Jurkat, Clone E6-1 (cell line): ENCODE measurements at regions not wholly inside any gene's neighbourhood (a gene's known extent, or its start where the extent isn't known, plus 50 kb on each side); places are given as distances from the start of the nearest gene placed in this dataset.
"Not testable (repeated sequence)": the region's sequence is repeated elsewhere in the genome, so short reads cannot be mapped to it uniquely, and the experiment has no call there.

Experiments used
- DNase-seq: peaks from one replicate; pipeline ENCODE4 v3.0.0-alpha.2; 2011; ENCODE audit warnings: low read depth, low spot score
- H3K4me3 ChIP-seq: 2 replicates; pipeline ENCODE4 v1.5.1; 2011; ENCODE audit warnings: mild to moderate bottlenecking, low read length, control low read depth, moderate library complexity

DNA sequence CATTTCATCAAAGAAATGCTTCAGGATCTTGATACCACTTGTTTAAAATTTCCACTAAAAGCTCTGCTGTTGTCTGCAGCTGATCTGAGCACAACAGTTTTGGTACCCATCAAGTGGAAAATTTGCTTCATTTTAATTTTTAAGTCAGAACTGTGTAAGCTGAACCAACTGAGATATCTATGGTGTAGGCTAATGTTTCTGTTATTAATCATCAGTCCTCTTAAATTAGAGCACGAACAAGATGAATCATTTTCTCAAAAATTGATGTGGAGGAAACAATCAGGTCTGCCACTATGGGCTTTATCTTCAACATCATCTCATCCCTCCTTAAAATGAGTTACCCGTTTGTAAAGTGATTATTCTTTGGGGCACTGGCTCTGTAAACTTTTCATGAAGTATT lies 221.5 kb upstream of the NBEA start:
- H3K4me3 ChIP-seq, result no peak overlapping the region
- no peak for DNase-seq

DNA sequence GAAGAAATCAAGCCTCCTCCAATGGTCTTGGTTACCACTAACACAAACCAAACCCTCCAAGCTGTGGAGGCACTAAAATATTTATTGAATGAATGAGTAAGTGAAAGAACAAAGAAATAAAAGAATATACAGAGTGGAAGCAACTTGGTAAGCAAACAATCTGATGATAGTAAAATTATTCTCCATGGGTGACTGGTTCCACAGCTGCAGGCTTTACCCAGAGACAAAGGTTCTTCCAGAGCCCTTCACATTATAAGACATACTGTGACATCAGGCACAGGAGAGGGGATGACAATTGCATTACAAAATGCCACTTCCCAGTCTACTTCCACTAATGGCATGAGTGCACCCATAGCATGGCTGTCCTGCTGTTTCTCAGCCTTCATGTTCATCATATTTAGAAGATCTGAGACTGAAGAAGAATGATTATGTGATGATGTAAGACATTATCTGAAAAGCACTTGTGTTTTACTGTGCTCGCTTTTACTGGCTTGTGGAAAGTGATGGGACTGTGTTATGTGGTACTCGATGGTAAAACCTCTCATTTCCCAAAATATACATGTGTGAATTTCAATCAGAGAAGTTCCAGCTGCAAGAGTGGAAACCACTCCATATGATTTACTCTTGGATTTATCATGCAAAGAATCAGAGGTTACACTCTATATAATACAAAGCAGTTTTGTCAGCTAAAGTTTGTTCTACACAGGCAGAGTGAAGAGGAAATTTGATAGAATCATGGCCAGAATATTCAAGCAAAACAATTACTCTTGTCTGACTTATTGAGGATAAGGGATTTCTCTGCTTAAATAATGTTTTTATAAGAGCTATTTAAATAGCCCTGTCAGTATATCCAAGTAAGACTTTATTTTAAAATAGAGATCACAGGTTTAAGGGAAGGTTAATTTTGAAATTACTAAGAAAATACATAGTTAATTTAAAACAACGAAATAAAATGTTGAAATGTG lies 220.2 kb upstream of the NBEA start:
- no peak for DNase-seq
- H3K4me3 ChIP-seq, result no peak overlapping the region

DNA sequence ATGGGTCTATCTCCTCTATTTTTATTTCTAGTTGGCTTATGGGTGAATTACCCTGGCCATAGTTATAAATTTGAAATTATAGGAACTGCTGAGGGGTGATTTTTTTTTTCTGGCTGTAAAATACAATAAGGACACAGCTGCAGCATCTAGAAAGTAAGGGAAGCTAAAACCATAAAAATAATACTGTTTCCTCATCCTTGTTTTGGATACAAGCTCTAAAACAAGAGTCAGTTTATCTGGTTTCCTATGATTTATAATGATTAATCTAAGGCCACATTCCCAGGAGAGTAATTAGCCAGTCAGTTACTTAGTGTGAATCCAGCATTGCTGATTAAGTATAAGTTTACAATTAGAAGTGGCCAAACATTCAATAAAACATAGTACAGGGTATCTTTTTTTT lies 219.1 kb upstream of the NBEA start:
- no peak for DNase-seq
- H3K4me3 ChIP-seq, result no peak overlapping the region

DNA sequence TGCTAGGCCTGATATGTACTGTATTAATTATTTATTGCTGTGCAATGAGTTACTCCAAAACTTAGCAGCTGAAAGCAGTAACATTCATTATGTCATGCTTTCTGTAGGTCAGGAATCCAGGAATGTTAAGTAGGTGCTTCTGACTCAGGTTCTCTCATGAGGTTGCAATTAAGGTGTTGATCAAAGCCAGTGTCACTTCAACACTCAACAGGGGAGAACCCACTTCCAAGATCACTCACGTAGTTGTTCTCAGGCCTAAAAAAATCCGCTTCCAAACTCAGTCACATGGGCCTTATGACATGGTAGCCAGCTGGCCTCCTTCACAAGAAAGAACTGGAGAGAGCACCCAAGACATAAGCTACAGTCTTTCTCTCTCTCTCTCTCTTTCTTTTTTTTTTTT lies 211.1 kb upstream of the NBEA start:
- H3K4me3 ChIP-seq, result no peak overlapping the region
- DNase-seq, result no peak

DNA sequence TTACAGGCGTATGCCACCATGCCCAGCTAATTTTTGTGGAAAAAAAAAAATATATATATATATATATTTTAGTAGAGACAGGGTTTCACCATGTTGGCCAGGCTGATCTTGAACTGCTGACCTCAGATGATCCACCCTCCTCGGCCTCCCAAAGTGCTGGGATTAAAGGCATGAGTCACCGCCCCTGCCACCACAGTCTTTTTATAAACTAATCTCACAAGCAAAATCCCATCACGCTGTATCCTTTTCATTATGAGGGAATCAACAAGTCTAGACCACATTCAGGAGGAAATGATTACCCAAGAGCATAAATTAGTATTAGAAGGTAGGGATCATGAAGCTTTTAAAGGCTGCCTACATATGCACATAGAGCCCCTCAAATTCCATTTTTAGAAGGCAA lies 210.6 kb upstream of the NBEA start:
- no peak overlapping the region for H3K4me3 ChIP-seq
- no peak for DNase-seq

DNA sequence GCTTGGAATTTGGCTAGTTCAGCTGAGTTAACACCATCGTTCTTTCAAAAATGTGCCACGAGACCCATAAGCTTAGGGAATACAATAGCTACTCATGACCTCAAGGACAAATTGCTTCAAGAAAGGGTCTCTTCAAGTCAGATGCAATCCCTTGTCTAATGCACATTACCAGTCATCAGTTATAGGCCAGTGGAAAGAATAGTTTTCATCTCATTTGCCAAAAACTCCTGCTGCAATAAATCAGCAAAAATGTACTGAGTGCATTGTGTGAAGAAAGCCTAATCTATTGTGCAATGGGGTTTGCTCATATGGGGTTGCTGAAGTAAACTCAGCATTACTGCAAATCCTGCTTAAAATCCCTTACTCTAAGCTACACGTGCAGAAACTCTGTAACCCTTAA lies 208.3 kb upstream of the NBEA start:
- H3K4me3 ChIP-seq, result no peak overlapping the region
- DNase-seq, result no peak

DNA sequence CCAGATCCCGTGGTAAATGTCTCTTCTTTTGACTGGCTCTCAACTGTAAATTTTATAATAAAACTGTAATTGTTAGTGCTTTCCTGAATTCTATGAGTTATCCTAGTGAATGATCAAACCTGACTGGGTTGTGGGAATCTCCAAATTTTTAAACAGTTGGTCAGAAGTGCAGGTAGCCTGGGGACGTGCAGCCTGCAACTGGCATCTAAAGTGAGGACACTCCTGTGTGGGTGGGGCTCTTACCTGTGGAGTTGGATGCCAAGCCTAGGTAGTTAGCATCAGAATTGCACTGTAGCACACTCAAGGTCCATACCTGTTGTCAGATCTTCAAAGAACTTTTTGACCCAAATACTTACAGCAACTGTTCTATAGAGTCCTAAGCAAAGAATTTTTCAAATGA lies 207.1 kb upstream of the NBEA start:
- DNase-seq, result no peak
- H3K4me3 ChIP-seq, result no peak overlapping the region

DNA sequence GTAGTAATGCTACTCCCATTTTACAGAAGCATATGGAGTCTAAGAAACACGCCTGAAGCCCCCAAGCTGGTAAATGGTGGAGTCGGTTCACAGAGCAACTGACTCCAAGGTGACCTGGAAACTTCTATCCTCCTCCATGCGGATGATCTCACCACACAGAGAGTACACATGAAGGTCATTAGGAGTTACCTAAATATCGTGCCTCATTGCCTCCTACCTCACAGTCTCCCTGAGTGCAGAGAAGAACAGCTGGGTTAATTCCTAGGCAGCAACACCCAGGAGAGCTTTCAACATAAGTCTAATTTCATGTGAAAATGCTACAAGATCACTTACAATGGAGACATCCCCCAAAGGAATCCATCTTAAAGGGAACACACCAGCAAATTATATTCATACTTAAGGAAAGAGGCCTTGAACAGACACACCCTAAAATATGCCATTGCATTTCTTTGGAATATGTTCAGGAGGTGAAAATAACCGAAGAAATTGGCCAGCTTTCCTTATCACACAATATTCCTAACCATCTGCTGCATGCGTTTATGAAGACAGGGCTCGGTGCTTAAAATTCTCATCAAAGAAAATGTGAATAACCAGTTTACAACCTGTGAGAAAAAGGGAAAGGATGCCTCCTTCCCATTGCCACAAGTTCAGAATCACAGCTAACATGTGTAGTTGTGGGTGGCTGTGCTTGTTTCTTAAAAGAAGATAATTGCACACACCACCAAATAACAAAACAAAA lies 203.6 kb upstream of the NBEA start:
- no peak for DNase-seq
- H3K4me3 ChIP-seq, result no peak overlapping the region

DNA sequence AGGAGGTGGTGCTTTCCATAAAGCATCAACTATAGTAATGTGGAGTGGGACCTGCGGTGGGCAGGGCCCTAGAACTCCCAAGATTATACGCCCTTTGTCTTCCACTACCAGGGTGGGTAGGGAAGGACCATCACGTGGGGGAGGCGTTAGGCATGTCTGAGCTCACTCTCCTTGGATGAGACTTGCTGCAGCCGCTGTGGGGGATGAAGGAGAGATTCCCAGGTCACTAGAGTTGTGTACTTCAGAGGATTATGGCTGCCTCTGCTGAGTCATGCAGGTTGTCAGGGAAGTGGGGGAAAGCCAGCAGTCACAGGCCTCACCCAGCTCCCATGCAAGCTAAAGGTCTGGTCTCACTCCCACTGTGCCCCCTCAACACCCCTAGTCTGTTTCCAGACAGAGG lies 195.0 kb upstream of the NBEA start:
- not testable (repeated sequence) for DNase-seq, H3K4me3 ChIP-seq

DNA sequence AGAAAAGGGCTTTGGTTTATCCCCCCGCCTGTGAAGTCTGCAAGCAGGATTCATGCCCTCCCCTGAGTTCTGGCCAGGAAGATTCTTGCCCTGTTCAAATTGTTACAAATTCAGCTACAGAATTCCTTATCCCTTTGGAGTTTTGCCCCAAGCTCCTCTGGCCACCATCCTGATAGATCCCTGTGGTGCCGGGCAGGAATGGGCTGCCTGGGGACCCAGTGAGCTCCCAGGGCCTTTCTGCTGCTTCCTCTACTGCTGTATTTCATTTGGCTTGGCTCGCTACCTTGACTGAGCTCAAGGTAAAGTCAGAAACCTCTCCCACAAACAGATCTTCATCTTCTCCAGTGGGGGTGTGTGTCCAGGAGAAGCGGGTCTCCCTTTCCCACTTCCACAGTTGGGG lies 194.6 kb upstream of the NBEA start:
- DNase-seq, result no peak
- no peak overlapping the region for H3K4me3 ChIP-seq

DNA sequence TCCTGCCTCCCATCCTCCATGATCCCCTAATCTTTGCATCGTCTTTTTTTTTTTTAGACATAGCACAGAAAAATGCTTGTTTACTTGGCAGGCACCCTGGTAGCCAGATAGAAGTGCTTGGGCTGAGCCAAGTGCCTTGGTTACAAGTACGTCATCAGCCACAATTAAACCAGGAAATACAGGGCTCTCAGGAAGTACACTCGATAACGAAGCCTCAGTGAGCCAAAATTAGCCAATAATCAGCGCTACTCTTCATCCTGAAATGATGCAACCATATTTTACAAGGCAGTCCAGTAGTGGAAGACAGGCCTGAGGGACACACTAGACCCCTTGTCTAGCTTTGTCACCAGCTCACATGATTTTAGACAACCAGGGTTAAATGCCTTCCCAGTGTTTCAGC lies 194.0 kb upstream of the NBEA start:
- DNase-seq, result no peak

DNA sequence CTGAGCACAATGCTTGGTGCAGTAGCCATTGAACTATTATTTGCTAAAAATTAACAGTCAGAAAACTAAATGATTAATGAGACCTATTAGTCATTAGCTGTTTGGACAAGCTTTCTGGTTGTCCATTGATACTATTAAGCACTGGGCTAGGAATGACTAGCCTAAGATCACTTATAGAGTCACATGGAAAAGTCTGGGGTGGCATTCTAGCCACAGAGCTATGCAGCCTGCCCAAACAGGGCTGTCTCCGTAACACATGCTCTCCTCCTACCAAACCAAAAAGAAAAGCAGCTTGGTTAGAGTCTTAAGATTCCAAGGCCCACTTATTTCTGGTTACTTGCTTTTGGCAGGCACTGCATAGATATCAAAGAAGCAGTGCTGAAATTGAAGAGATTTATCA lies 193.5 kb upstream of the NBEA start:
- DNase-seq, result no peak

More for the DNA sequence above, 194.0 kb upstream of the NBEA start:
- no peak overlapping the region for H3K4me3 ChIP-seq

DNA sequence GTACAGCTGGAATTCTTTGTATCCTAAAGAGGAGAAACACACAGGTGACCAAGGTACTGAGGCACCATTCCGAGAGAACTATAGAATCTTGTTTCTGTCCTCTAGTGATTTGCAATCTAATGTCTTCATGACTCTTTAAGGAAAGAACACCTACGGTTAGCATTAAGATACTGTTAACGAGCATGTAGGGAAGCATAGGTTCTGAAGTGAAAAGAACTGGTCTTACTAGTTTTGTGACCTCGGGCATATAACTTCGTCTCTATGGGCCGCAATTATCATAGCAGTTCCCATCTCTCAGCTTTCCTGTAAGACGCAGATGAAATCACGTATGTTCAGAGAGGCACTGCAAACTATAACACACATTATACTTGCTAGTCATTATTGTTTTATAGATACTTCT lies 193.0 kb upstream of the NBEA start:
- no peak overlapping the region for H3K4me3 ChIP-seq
- DNase-seq, result no peak

More for the DNA sequence above, 193.5 kb upstream of the NBEA start:
- H3K4me3 ChIP-seq, result no peak overlapping the region

DNA sequence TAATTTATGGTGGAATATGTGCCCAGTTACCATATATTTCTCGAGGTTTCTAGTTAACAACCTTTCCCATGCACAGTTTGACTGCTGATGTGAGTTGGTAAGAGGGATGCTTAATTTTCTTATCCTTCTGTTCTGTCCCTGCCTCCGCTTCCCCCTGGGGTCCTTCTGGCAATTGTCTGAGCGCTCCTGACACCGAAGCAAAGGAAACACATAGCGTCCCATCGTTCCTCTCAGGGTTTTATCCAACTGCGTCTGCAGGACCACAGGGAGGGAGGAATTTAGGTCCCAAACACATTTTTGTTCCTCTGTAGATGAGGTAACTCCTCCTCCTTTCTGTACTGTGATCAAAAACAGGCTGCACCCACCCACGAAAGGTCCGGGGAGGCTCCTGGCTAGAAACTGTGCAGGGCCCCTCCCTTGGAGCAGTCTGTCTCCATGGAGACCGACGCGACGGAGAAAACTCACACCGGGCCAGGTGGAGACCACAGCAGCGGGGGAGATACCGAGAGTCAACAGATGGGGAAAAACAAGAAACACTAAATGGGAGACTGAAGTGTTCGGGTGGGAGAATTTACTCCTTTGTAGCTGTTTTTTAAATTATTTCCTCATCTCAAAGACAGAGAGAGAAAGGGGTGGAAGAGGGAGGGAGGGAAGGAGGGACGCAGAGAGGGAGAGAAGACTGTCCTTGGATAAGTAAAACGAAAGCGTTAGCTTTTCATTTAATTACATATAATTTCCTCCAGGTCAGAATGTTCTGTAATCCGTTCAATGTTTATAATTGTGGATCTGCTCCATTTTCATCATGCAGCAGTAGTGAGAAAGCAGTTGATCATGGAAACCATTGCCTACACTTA lies 191.8 kb upstream of the NBEA start:
- H3K4me3 ChIP-seq, result no peak overlapping the region
- no peak for DNase-seq

DNA sequence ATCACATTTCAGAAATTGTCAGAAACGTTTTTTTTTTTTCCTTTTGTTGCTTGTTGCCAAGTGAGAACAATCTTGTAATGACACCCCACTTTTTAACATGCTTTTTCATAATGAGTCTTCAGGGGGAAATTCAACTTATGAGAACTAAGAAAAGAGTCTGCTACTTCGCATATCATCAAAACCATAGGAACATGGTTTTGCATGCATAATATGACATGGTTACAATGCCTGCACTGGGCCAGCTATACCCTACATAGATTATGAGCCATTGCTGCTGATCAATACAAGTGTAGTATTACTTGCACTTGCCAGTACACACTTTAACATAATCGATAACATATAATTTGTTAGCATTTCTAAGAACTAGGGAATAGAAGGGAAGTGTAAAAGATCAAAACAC lies 191.0 kb upstream of the NBEA start:
- H3K4me3 ChIP-seq, result no peak overlapping the region
- DNase-seq, result no peak

DNA sequence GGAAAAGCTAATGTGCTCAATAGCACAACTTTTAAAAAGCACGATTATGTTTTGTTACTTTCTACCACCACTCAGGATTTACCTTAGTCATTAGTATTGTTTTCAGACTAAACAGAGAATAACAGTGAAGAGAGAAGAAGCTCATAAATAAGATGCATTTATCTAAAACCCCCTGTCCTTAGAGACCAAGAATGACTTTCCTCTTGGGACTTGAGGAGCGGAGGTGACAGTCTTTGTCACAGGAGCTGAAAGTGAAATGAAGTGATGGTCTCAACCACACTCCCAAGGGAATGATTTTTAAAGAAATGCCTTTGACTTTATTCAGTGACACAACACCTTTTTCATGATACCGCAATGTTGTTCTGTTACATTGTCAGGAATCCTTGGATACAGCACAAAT lies 190.6 kb upstream of the NBEA start:
- H3K4me3 ChIP-seq, result no peak overlapping the region
- no peak for DNase-seq

DNA sequence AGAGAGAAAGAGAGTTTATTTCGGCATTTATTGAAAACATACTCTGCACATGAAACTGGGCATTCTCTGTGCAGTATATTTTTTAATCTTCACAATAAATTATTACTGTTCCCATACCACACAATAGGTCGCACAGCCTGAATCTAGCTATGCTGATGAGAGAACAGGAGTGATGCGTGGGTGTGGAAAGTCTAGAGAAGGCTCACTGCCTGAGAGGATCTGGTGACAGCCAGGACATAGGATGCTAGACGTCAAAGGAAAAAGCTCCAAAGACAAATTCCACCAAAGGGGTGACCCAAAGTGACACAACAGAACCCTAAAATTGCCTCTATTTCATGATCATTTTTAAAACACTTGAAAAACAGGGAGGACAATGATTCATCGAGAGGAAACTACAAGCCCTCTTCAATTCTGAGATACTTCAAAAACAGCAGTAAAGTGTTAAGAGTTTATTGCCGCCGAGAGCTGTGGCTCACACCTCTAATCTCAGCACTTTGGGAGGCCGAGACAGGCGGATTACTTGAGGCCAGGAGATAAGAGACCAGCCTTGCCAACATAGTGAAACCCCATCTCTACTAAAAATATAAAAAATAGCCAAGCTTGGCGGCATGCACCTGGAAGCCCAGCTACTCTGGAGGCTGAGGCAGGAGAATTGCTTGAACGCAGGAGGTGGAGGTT lies 189.6 kb upstream of the NBEA start:
- no peak overlapping the region for H3K4me3 ChIP-seq
- DNase-seq, result no peak

DNA sequence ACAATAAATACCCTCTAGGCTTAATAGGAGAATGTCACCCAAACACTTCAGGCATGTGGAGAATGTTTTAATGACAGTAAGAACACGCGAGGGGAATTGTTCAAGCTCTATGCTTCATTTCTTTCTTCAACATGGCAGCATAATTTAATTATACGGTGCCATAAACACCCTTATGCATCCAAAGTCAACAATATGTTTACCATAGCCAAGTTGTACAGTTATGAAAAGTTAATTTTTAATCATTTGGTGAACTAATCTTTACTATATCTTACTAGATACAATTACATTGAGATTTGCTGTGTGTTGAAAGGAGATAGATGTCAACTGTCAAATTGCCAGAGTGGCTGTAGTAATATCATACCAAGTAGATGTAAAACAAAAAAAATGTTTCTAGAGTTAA lies 185.9 kb upstream of the NBEA start:
- DNase-seq, result no peak
- no peak overlapping the region for H3K4me3 ChIP-seq

DNA sequence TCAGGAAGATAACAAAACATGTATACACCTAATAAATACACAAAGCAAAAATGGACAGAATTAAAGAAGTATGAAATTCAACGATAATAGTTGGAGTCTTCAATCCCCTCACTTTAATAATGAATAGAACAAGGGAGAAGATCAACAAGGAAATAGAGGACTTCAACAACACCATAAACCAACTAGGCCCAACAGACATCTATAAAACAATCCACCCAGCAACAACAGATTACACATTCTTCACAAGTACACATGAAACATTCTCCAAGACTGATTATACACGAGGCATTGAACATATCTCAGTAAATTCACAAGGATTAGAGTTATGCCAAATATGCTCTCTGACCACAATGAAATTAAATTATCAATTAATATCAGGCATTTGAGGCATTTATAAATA lies 185.5 kb upstream of the NBEA start:
- H3K4me3 ChIP-seq, result no peak overlapping the region
- DNase-seq, result no peak
